Thyroid gland (tissue), 4 donors: ENCODE measurements at regions not wholly inside any gene's neighbourhood (a gene's known extent, or its start where the extent isn't known, plus 50 kb on each side); places are given as distances from the start of the nearest gene placed in this dataset.

Experiments
- DNase-seq, 2 donors: peaks; one replicate each; pipeline ENCODE4 v3.0.0-alpha.2; 2019
- H3K27ac ChIP-seq, 3 donors: fragments of 200-600 bp; sonication (generic); 1 replicate in 2 of 3; 2 replicates in 1 of 3; pipeline ENCODE4 v1.5.1; 2016 to 2019; ENCODE audit warnings: mild to moderate bottlenecking in 1 of 3, moderate library complexity in 1 of 3
- H3K27me3 ChIP-seq: fragments of 200-600 bp; sonication (generic); one replicate; pipeline ENCODE4 v1.5.1; 2019
- H3K36me3 ChIP-seq, 2 donors: fragments of 200-600 bp; sonication (generic); one replicate each; pipeline ENCODE4 v1.5.1; 2016 to 2019
- H3K4me1 ChIP-seq, 2 donors: fragments of 200-600 bp; sonication (generic); one replicate each; pipeline ENCODE4 v1.5.1; 2017 to 2019
- H3K4me3 ChIP-seq, 3 donors: fragments of 200-600 bp; sonication (generic); replicated peaks in 1 of 3; 1 replicate in 2 of 3; 2 replicates in 1 of 3; pipeline ENCODE4 v1.5.1; 2016; ENCODE audit warnings: mild to moderate bottlenecking in 1 of 3
- H3K9me3 ChIP-seq: fragments of 200-600 bp; sonication (generic); one replicate; pipeline ENCODE4 v1.5.1; 2017
- CTCF ChIP-seq, 6 experiments: fragments of 200-600 bp in 3 of 6; fragments of 450-650 bp in 3 of 6; sonication (generic) in 3 of 6; IDR thresholded peaks; one replicate each; pipeline ENCODE4 v1.5.1; 2016 to 2019; ENCODE audit warnings: antibody characterized with exemption in 6 of 6, mild to moderate bottlenecking in 2 of 6, inconsistent platforms in 1 of 6, moderate library complexity in 1 of 6
- POLR2A ChIP-seq, 2 donors: fragments of 450-650 bp; IDR thresholded peaks; one replicate each; pipeline ENCODE4 v1.6.1; 2017; ENCODE audit warnings: antibody characterized with exemption in 2 of 2, mild to moderate bottlenecking in 2 of 2, moderate library complexity in 1 of 2
- WGBS, 2 donors: methylation state at CpG; one replicate each; pipeline ENCODE4 v1.1.5; 2017; 5-methylcytosine and 5-hydroxymethylcytosine counted together
- intact Hi-C: fragments of 100-400 bp; cut with DNase I; formaldehyde crosslinking; loops from one replicate; pipeline ENCODE4 v1.15.1; 2023

GRCh38 chr20:40331249-40331648 lies 357.8 kb downstream of the MAFB start:
- DNase-seq = no peak
- no peak for TF ChIP-seq POLR2A (IDR thresholded peaks at IDR 0.05)
- no peak for TF ChIP-seq CTCF (IDR thresholded peaks at IDR 0.05)
- intact Hi-C loops = no loop called here
- Histone ChIP-seq H3K4me3 (no peak overlapping the region), H3K27me3 (no peaks in the 10 kb centered on the region), H3K36me3 (no peaks in the 10 kb centered on the region), H3K4me1 (peaks cover 0 to 3% of the 10 kb centered on the region in 2 donors), H3K27ac (no peak overlapping the region), H3K9me3 (no peaks in the 10 kb centered on the region)
- 89 to 91% methylated on average over 3 of the region's 3 CpGs for WGBS, 2 donors

GRCh38 chr20:40329321-40329720 lies 359.7 kb downstream of the MAFB start:
- no peak overlapping the region for H3K4me3 ChIP-seq
- no peaks in the 10 kb centered on the region for H3K4me1 ChIP-seq
- no peak for TF ChIP-seq CTCF (IDR thresholded peaks at IDR 0.05)
- no peak for TF ChIP-seq POLR2A (IDR thresholded peaks at IDR 0.05)

GRCh38 chr20:40326784-40327183 lies 362.3 kb downstream of the MAFB start:
- Histone ChIP-seq H3K27ac (no peak overlapping the region), H3K4me3 (no peak overlapping the region), H3K36me3 (no peaks in the 10 kb centered on the region), H3K9me3 (no peaks in the 10 kb centered on the region), H3K4me1 (no peaks in the 10 kb centered on the region), H3K27me3 (no peaks in the 10 kb centered on the region)
- WGBS, 2 donors = 78% methylated on average over 3 of the region's 3 CpGs
- intact Hi-C loops = no loop called here
- DNase-seq = no peak
- TF ChIP-seq CTCF (IDR thresholded peaks at IDR 0.05) = no peak
- TF ChIP-seq POLR2A (IDR thresholded peaks at IDR 0.05) = no peak

More at GRCh38 chr20:40329321-40329720, 359.7 kb downstream of the MAFB start:
- 94 to 95% methylated on average over 2 of the region's 2 CpGs for WGBS, 2 donors
- intact Hi-C loops = no loop called here
- Histone ChIP-seq H3K9me3 (no peaks in the 10 kb centered on the region), H3K27me3 (no peaks in the 10 kb centered on the region), H3K27ac (no peak overlapping the region), H3K36me3 (no peaks in the 10 kb centered on the region)
- no peak for DNase-seq

- no peaks in the 10 kb centered on the region for H3K4me1 ChIP-seq
- WGBS, 2 donors = 97 to 100% methylated on average over 2 of the region's 2 CpGs
- DNase-seq = no peak
- intact Hi-C loops = no loop called here
- H3K36me3 ChIP-seq = no peaks in the 10 kb centered on the region
- TF ChIP-seq POLR2A (IDR thresholded peaks at IDR 0.05) (no peak), CTCF (IDR thresholded peaks at IDR 0.05) (no peak)
- H3K9me3 ChIP-seq = no peaks in the 10 kb centered on the region
- H3K27me3 ChIP-seq = no peaks in the 10 kb centered on the region
- no peak overlapping the region for H3K27ac ChIP-seq
- H3K4me3 ChIP-seq = no peak overlapping the region
Measured at GRCh38 chr20:40325006-40325568, 363.9 kb downstream of the MAFB start.

- no peaks in the 10 kb centered on the region for H3K27me3 ChIP-seq
- H3K4me1 ChIP-seq = no peaks in the 10 kb centered on the region
- no peak overlapping the region for H3K27ac ChIP-seq
- no peaks in the 10 kb centered on the region for H3K9me3 ChIP-seq
- H3K36me3 ChIP-seq = no peaks in the 10 kb centered on the region
- DNase-seq = no peak
- intact Hi-C loops = no loop called here
- TF ChIP-seq CTCF (IDR thresholded peaks at IDR 0.05) (no peak), POLR2A (IDR thresholded peaks at IDR 0.05) (no peak)
- WGBS, 2 donors = 83 to 85% methylated on average over 5 of the region's 5 CpGs
- no peak overlapping the region for H3K4me3 ChIP-seq
Measured at GRCh38 chr20:40323361-40323794, 365.7 kb downstream of the MAFB start.
